Liver (tissue), 8 donors: ENCODE measurements at regions not wholly inside any gene's neighbourhood (a gene's known extent, or its start where the extent isn't known, plus 50 kb on each side); places are given as distances from the start of the nearest gene placed in this dataset.

Experiments used
- DNase-seq: peaks from one replicate; pipeline ENCODE4 v3.0.0-alpha.2; 2017; ENCODE audit warnings: low spot score
- H3K27ac ChIP-seq, 2 donors: one replicate each; pipeline ENCODE4 v1.7.0; 2013; ENCODE audit warnings: inconsistent platforms in 2 of 2, low read length in 2 of 2, control low read depth in 1 of 2, low read depth in 1 of 2, mild to moderate bottlenecking in 1 of 2
- H3K27me3 ChIP-seq, 4 donors: one replicate each; pipeline versions ENCODE4 v1.6.1 to v1.7.0; 2013; ENCODE audit warnings: low read length in 3 of 4, inconsistent platforms in 1 of 4, mild to moderate bottlenecking in 1 of 4, moderate library complexity in 1 of 4; ENCODE audit not compliant: control insufficient read depth in 4 of 4, insufficient read depth in 4 of 4
- H3K36me3 ChIP-seq, 4 donors: one replicate each; pipeline versions ENCODE4 v1.6.1 to v1.7.0; 2013; ENCODE audit warnings: low read length in 3 of 4, mild to moderate bottlenecking in 3 of 4, low read depth in 1 of 4, moderate library complexity in 1 of 4; ENCODE audit not compliant: control insufficient read depth in 4 of 4, insufficient read depth in 3 of 4
- H3K4me1 ChIP-seq, 4 donors: one replicate each; pipeline versions ENCODE4 v1.6.1 to v1.7.0; 2013; ENCODE audit warnings: low read length in 3 of 4, mild to moderate bottlenecking in 3 of 4, moderate library complexity in 1 of 4; ENCODE audit not compliant: control insufficient read depth in 4 of 4, insufficient read depth in 4 of 4
- H3K4me3 ChIP-seq, 3 donors: one replicate each; pipeline versions ENCODE4 v1.6.1 to v1.7.0; 2013; ENCODE audit warnings: low read length in 3 of 3, control low read depth in 1 of 3, low read depth in 1 of 3, mild to moderate bottlenecking in 1 of 3
- H3K9ac ChIP-seq, 2 donors: one replicate each; pipeline ENCODE4 v1.7.0; 2013; ENCODE audit warnings: low read length in 2 of 2, mild to moderate bottlenecking in 2 of 2, moderate library complexity in 2 of 2, control low read depth in 1 of 2, low read depth in 1 of 2
- H3K9me3 ChIP-seq, 4 donors: one replicate each; pipeline versions ENCODE4 v1.6.1 to v1.7.0; 2013; ENCODE audit warnings: low read length in 3 of 4; ENCODE audit not compliant: control insufficient read depth in 4 of 4
- EGR1 ChIP-seq, 2 donors: IDR thresholded peaks; 2 replicates each; pipeline ENCODE4 v1.6.1; 2016 to 2018; ENCODE audit warnings: antibody characterized with exemption in 2 of 2, low read depth in 2 of 2
- FOXA1 ChIP-seq: IDR thresholded peaks from 2 replicates; pipeline ENCODE4 v1.6.1; 2016; ENCODE audit warnings: antibody characterized with exemption
- FOXA2 ChIP-seq: IDR thresholded peaks from 2 replicates; pipeline ENCODE4 v1.6.1; 2016; ENCODE audit warnings: antibody characterized with exemption
- GABPA ChIP-seq, 2 donors: IDR thresholded peaks in 1 of 2; conservative IDR thresholded peaks in 1 of 2; 2 replicates each; pipeline ENCODE4 v1.6.1; 2016; ENCODE audit warnings: antibody characterized with exemption in 2 of 2, mild to moderate bottlenecking in 1 of 2, moderate library complexity in 1 of 2
- RAD21 ChIP-seq, 2 donors: IDR thresholded peaks; 2 replicates each; pipeline ENCODE4 v1.6.1; 2016; ENCODE audit warnings: antibody characterized with exemption in 2 of 2, mild to moderate bottlenecking in 2 of 2
- RXRA ChIP-seq, 2 donors: IDR thresholded peaks; 2 replicates each; pipeline ENCODE4 v1.6.1; 2017 to 2018; ENCODE audit warnings: antibody characterized with exemption in 2 of 2, mild to moderate bottlenecking in 1 of 2
- SP1 ChIP-seq: IDR thresholded peaks from 2 replicates; pipeline ENCODE4 v1.6.1; 2018; ENCODE audit warnings: antibody characterized with exemption, mild to moderate bottlenecking
- TAF1 ChIP-seq: conservative IDR thresholded peaks from 2 replicates; pipeline ENCODE4 v1.6.1; 2016; ENCODE audit warnings: antibody characterized with exemption, mild to moderate bottlenecking
- YY1 ChIP-seq: IDR thresholded peaks from 2 replicates; pipeline ENCODE4 v1.6.1; 2016; ENCODE audit warnings: antibody characterized with exemption, mild to moderate bottlenecking
- WGBS: extraction: QIAGEN DNeasy Blood & Tissue Kit; methylation state at CpG from one replicate; pipeline ENCODE4 v1.1.7; 2013; 5-methylcytosine and 5-hydroxymethylcytosine counted together
- TF ChIP-seq, protein P1 (sequence below): IDR thresholded peaks from 2 replicates; pipeline ENCODE4 v1.6.1; 2016; ENCODE audit warnings: antibody characterized with exemption
- TF ChIP-seq, protein P2 (sequence below): IDR thresholded peaks from 2 replicates; pipeline ENCODE4 v1.6.1; 2016; ENCODE audit warnings: antibody characterized with exemption, mild to moderate bottlenecking
- TF ChIP-seq, protein P3 (sequence below): IDR thresholded peaks from 2 replicates; pipeline ENCODE4 v1.6.1; 2016; ENCODE audit warnings: antibody characterized with exemption
- TF ChIP-seq, protein P4 (sequence below): fragments of 150-350 bp; IDR thresholded peaks from 2 replicates; pipeline ENCODE4 v1.5.1; 2017; ENCODE audit warnings: improper control_type of control experiment, low read depth, low read length; ENCODE audit not compliant: missing input control
- TF ChIP-seq, protein P5 (sequence below): IDR thresholded peaks from 2 replicates; pipeline ENCODE4 v1.6.1; 2016; ENCODE audit warnings: antibody characterized with exemption
- donor health status: healthy.
- donor health status: healthy.
- donor health status: healthy.
- donor health status: healthy.
- donor health status: healthy.

DNA sequence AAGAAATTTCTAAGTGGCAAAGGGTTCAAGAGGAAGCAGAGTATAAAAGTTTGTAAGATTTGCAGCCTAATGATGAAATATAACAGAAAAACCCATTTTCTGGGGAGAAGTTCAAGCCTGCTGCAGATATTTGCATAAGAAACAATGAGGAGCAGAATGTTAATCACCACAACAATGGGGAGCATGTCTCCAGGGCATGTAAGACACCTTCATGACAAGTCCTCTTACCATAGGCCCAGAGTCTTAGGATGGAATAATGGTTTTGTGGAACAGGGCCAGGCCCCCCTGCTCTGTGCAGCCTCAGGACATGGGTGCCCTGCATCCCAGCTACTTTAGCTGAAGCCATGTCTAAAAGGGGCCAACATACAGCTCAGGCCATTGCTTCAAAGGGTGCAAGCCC is 809.0 kb upstream of the SLITRK5 start:
- H3K4me1 ChIP-seq = no peaks in the 10 kb centered on the region
- DNase-seq = no peak
- no peaks in the 10 kb centered on the region for H3K27me3 ChIP-seq
- no peak overlapping the region for H3K9ac ChIP-seq
- H3K4me3 ChIP-seq = no peak overlapping the region
- peaks cover 0 to 3% (median 0%) of the 10 kb centered on the region in 4 donors for H3K9me3 ChIP-seq
- TF ChIP-seq GABPA (IDR thresholded peaks at IDR 0.05 in 1 of 2, conservative IDR thresholded peaks at IDR 0.05 in 1 of 2) = no peak
- TF ChIP-seq, protein P1, sequence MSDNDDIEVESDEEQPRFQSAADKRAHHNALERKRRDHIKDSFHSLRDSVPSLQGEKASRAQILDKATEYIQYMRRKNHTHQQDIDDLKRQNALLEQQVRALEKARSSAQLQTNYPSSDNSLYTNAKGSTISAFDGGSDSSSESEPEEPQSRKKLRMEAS = no peak
- no peak for TF ChIP-seq SP1
- no peak for TF ChIP-seq RXRA (IDR thresholded peaks at IDR 0.05)
- TF ChIP-seq, protein P2, sequence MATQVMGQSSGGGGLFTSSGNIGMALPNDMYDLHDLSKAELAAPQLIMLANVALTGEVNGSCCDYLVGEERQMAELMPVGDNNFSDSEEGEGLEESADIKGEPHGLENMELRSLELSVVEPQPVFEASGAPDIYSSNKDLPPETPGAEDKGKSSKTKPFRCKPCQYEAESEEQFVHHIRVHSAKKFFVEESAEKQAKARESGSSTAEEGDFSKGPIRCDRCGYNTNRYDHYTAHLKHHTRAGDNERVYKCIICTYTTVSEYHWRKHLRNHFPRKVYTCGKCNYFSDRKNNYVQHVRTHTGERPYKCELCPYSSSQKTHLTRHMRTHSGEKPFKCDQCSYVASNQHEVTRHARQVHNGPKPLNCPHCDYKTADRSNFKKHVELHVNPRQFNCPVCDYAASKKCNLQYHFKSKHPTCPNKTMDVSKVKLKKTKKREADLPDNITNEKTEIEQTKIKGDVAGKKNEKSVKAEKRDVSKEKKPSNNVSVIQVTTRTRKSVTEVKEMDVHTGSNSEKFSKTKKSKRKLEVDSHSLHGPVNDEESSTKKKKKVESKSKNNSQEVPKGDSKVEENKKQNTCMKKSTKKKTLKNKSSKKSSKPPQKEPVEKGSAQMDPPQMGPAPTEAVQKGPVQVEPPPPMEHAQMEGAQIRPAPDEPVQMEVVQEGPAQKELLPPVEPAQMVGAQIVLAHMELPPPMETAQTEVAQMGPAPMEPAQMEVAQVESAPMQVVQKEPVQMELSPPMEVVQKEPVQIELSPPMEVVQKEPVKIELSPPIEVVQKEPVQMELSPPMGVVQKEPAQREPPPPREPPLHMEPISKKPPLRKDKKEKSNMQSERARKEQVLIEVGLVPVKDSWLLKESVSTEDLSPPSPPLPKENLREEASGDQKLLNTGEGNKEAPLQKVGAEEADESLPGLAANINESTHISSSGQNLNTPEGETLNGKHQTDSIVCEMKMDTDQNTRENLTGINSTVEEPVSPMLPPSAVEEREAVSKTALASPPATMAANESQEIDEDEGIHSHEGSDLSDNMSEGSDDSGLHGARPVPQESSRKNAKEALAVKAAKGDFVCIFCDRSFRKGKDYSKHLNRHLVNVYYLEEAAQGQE = no peak
- no peak for TF ChIP-seq YY1
- TF ChIP-seq, protein P3, sequence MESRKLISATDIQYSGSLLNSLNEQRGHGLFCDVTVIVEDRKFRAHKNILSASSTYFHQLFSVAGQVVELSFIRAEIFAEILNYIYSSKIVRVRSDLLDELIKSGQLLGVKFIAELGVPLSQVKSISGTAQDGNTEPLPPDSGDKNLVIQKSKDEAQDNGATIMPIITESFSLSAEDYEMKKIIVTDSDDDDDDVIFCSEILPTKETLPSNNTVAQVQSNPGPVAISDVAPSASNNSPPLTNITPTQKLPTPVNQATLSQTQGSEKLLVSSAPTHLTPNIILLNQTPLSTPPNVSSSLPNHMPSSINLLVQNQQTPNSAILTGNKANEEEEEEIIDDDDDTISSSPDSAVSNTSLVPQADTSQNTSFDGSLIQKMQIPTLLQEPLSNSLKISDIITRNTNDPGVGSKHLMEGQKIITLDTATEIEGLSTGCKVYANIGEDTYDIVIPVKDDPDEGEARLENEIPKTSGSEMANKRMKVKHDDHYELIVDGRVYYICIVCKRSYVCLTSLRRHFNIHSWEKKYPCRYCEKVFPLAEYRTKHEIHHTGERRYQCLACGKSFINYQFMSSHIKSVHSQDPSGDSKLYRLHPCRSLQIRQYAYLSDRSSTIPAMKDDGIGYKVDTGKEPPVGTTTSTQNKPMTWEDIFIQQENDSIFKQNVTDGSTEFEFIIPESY = no peak
- TF ChIP-seq, protein P4, sequence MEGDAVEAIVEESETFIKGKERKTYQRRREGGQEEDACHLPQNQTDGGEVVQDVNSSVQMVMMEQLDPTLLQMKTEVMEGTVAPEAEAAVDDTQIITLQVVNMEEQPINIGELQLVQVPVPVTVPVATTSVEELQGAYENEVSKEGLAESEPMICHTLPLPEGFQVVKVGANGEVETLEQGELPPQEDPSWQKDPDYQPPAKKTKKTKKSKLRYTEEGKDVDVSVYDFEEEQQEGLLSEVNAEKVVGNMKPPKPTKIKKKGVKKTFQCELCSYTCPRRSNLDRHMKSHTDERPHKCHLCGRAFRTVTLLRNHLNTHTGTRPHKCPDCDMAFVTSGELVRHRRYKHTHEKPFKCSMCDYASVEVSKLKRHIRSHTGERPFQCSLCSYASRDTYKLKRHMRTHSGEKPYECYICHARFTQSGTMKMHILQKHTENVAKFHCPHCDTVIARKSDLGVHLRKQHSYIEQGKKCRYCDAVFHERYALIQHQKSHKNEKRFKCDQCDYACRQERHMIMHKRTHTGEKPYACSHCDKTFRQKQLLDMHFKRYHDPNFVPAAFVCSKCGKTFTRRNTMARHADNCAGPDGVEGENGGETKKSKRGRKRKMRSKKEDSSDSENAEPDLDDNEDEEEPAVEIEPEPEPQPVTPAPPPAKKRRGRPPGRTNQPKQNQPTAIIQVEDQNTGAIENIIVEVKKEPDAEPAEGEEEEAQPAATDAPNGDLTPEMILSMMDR = no peak
- TF ChIP-seq RAD21 (IDR thresholded peaks at IDR 0.05) = no peak
- H3K36me3 ChIP-seq = no peaks in the 10 kb centered on the region
- H3K27ac ChIP-seq = no peak overlapping the region

DNA sequence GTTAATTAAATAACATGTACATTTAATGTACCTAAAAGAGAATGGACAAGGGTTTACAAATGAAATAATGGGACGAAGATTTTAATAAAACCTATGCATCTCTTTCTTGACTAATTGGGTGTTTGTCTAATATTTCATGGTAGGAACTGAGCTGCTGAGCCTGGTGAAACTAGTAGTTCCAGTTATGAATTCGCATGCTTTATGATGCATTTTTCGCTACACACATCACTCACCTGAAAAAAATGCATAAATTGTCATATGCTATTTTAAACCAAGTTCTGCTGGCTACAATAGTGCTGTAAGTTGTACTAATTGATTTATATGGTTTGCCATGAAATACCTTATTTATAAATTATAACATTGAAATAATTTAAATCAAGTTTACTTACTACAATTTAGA is 806.8 kb upstream of the SLITRK5 start:
- WGBS = 88% methylated on average over 3 of the region's 3 CpGs
- TF ChIP-seq YY1 (no peak), FOXA1 (no peak), SP1 (no peak), EGR1 (IDR thresholded peaks at IDR 0.05; ENCODE audit: low read depth in 2 of 2) (no peak), RAD21 (IDR thresholded peaks at IDR 0.05) (no peak), TAF1 (no peak), RXRA (IDR thresholded peaks at IDR 0.05) (no peak), GABPA (IDR thresholded peaks at IDR 0.05 in 1 of 2, conservative IDR thresholded peaks at IDR 0.05 in 1 of 2) (no peak), FOXA2 (no peak)
- TF ChIP-seq, protein P4 = no peak
- TF ChIP-seq, protein P3 = no peak
- TF ChIP-seq, protein P5, sequence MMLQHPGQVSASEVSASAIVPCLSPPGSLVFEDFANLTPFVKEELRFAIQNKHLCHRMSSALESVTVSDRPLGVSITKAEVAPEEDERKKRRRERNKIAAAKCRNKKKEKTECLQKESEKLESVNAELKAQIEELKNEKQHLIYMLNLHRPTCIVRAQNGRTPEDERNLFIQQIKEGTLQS = no peak
- TF ChIP-seq, protein P2 = no peak

More for the DNA sequence above, 806.8 kb upstream of the SLITRK5 start:
- H3K4me1 ChIP-seq = no peaks in the 10 kb centered on the region
- H3K36me3 ChIP-seq = no peaks in the 10 kb centered on the region
- peaks cover 0 to 3% (median 0%) of the 10 kb centered on the region in 4 donors for H3K9me3 ChIP-seq
- no peak overlapping the region for H3K9ac ChIP-seq
- no peak overlapping the region for H3K27ac ChIP-seq
- no peak for DNase-seq
- no peak overlapping the region for H3K4me3 ChIP-seq
- H3K27me3 ChIP-seq = no peaks in the 10 kb centered on the region
